ENCODE measurements at regions not wholly inside any gene's neighbourhood (a gene's known extent, or its start where the extent isn't known, plus 50 kb on each side); places are given as distances from the start of the nearest gene placed in this dataset.

- Histone ChIP-seq H3K27ac (replicated peaks in 1 of 4) (no peak overlapping the region), H3K27me3 (no peaks in the 10 kb centered on the region), H3K36me3 (no peaks in the 10 kb centered on the region), H3K4me1 (no peaks in the 10 kb centered on the region), H3K9me3 (no peaks in the 10 kb centered on the region), H3K4me3 (no peak overlapping the region)
- no peak for TF ChIP-seq POLR2A (IDR thresholded peaks at IDR 0.05; ENCODE audit: low read depth)
- TF ChIP-seq POLR2AphosphoS5 (IDR thresholded peaks at IDR 0.05), result no peak
- no peak for TF ChIP-seq EP300 (IDR thresholded peaks at IDR 0.05)
- no peak for TF ChIP-seq CTCF (IDR thresholded peaks at IDR 0.05)
- 93% methylated on average over 5 of the region's 5 CpGs for WGBS
- intact Hi-C loops (cut with DNase I), result no loop called here
- DNase-seq (ENCODE audit: extremely low spot score), result no peak
These were observed 360.3 kb downstream of the FBXO15 start for GRCh38 chr18:73787316-73787715.

DNA sequence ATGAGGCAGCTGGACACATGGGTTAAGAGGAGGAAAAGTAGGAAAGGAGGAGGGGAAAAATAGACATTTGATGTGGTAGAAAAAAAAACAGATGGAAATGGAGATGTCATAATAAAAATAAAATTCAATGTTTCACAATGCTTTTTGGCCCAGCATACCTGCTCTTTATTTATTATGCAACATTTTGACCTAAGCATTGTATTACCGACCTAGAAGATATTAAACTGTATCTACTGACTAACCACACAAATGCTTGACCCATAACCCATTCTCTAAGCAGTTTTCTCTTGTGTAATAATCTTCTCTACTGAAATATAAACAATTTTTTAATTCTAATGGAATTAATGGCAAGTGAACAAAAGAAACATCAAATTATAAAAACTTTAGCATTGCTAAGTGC lies 362.3 kb downstream of the FBXO15 start:
- Histone ChIP-seq H3K9me3 (no peaks in the 10 kb centered on the region), H3K27ac (replicated peaks in 1 of 4) (no peak overlapping the region), H3K4me3 (no peak overlapping the region), H3K36me3 (no peaks in the 10 kb centered on the region), H3K27me3 (no peaks in the 10 kb centered on the region), H3K4me1 (no peaks in the 10 kb centered on the region)
- no peak for TF ChIP-seq POLR2AphosphoS5 (IDR thresholded peaks at IDR 0.05)
- DNase-seq (ENCODE audit: extremely low spot score), result no peak
- intact Hi-C loops (cut with DNase I), result no loop called here
- 64% methylated on average over 1 of the region's 1 CpG for WGBS

GRCh38 chr18:73784853-73785252 lies 362.8 kb downstream of the FBXO15 start:
- Histone ChIP-seq H3K36me3 (no peaks in the 10 kb centered on the region), H3K27ac (replicated peaks in 1 of 4) (no peak overlapping the region), H3K4me3 (no peak overlapping the region), H3K9me3 (no peaks in the 10 kb centered on the region), H3K27me3 (no peaks in the 10 kb centered on the region), H3K4me1 (no peaks in the 10 kb centered on the region)
- 74% methylated on average over 8 of the region's 8 CpGs for WGBS
- no peak for DNase-seq (ENCODE audit: extremely low spot score)
- intact Hi-C loops (cut with DNase I), result no loop called here
- TF ChIP-seq EP300 (IDR thresholded peaks at IDR 0.05), result no peak
- no peak for TF ChIP-seq POLR2A (IDR thresholded peaks at IDR 0.05; ENCODE audit: low read depth)
- TF ChIP-seq CTCF (IDR thresholded peaks at IDR 0.05), result no peak
- no peak for TF ChIP-seq POLR2AphosphoS5 (IDR thresholded peaks at IDR 0.05)

DNA sequence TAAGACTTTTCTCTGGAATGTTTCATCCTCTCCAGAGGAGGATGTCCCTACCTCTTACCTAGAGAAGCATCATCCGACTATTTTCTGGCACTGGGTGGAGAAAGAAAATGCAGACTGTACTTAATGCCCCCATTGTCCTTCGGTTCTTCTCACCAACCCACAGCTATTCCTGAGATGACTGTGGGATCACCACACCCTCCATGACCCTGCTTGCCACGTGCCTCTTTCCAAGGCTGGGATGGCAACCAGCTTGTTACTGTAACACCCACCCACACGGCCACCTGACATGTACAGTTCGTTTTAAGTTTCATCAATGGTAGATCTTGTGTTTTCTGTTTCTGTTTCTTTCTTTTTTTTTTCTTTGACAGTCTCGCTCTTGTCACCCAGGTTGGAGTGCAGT lies 365.2 kb downstream of the FBXO15 start:
- Histone ChIP-seq H3K27me3 (no peaks in the 10 kb centered on the region), H3K27ac (replicated peaks in 1 of 4) (no peak overlapping the region), H3K4me1 (no peaks in the 10 kb centered on the region), H3K4me3 (no peak overlapping the region), H3K9me3 (no peaks in the 10 kb centered on the region), H3K36me3 (no peaks in the 10 kb centered on the region)
- no peak for DNase-seq (ENCODE audit: extremely low spot score)
- 86% methylated on average over 6 of the region's 6 CpGs for WGBS
- TF ChIP-seq EP300 (IDR thresholded peaks at IDR 0.05), result no peak
- TF ChIP-seq POLR2A (IDR thresholded peaks at IDR 0.05; ENCODE audit: low read depth), result no peak
- TF ChIP-seq CTCF (IDR thresholded peaks at IDR 0.05), result no peak
- TF ChIP-seq POLR2AphosphoS5 (IDR thresholded peaks at IDR 0.05), result no peak
- intact Hi-C loops (cut with DNase I), result no loop called here

- TF ChIP-seq CTCF (IDR thresholded peaks at IDR 0.05), result no peak
- TF ChIP-seq POLR2A (IDR thresholded peaks at IDR 0.05; ENCODE audit: low read depth), result no peak
- Histone ChIP-seq H3K27me3 (no peaks in the 10 kb centered on the region), H3K4me3 (no peak overlapping the region), H3K4me1 (no peaks in the 10 kb centered on the region), H3K9me3 (no peaks in the 10 kb centered on the region), H3K36me3 (no peaks in the 10 kb centered on the region), H3K27ac (replicated peaks in 1 of 4) (no peak overlapping the region)
- intact Hi-C loops (cut with DNase I), result no loop called here
- WGBS, result 82% methylated on average over 7 of the region's 7 CpGs
- DNase-seq (ENCODE audit: extremely low spot score), result peak; percentile 45
These were observed 367.4 kb downstream of the FBXO15 start for GRCh38 chr18:73780218-73780617.
